ENCODE measurements at regions not wholly inside any gene's neighbourhood (a gene's known extent, or its start where the extent isn't known, plus 50 kb on each side); places are given as distances from the start of the nearest gene placed in this dataset.

DNA sequence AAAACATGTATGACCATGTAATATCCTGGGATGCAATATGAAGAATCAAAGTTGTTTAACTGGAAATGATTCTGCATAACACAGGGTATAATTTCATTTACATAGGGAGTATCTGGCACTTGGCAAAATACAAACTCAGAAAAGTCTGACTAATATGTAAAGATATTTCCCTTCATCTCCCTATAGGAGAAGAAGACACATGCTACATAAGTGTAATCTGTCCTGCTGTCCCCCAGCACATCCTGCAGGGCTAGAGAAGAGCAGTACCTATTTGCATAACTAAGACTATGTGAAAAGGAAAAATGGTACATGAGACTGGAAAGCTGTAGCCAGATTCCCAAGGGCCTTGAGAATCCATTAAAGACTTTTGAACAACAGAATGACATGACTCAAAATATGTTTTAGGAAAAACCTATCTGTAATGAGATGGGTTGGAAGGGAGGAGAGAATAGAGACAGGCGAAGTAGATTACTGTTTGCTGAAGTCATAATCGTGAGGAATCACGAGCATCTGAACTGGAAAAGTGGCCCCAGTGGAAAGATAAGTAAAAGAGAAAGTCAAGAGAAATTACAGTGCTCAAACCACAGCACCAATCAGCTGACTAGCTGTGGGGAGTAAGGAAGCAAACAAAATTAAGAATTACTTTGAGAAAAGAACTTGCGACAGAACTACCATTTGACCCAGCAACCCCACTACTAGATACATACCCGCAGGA, 155.1 kb upstream of the HMGA2 start:
- TF ChIP-seq, protein P1, sequence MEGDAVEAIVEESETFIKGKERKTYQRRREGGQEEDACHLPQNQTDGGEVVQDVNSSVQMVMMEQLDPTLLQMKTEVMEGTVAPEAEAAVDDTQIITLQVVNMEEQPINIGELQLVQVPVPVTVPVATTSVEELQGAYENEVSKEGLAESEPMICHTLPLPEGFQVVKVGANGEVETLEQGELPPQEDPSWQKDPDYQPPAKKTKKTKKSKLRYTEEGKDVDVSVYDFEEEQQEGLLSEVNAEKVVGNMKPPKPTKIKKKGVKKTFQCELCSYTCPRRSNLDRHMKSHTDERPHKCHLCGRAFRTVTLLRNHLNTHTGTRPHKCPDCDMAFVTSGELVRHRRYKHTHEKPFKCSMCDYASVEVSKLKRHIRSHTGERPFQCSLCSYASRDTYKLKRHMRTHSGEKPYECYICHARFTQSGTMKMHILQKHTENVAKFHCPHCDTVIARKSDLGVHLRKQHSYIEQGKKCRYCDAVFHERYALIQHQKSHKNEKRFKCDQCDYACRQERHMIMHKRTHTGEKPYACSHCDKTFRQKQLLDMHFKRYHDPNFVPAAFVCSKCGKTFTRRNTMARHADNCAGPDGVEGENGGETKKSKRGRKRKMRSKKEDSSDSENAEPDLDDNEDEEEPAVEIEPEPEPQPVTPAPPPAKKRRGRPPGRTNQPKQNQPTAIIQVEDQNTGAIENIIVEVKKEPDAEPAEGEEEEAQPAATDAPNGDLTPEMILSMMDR (conservative IDR thresholded peaks at IDR 0.05), result no peak
- no peak for TF ChIP-seq ZFX (IDR thresholded peaks at IDR 0.05)

All from C4-2B (cell line).